G401 (cell line): ENCODE measurements at regions not wholly inside any gene's neighbourhood (a gene's known extent, or its start where the extent isn't known, plus 50 kb on each side); places are given as distances from the start of the nearest gene placed in this dataset.
"Not testable (repeated sequence)": the region's sequence is repeated elsewhere in the genome, so short reads cannot be mapped to it uniquely, and the experiment has no call there.

Source experiments
- DNase-seq: peaks from one replicate; pipeline ENCODE4 v3.0.0-alpha.2; 2015; ENCODE audit warnings: low spot score
- in situ Hi-C: cut with HindIII; loops from 2 replicates; pipeline ENCODE4 v1.10.0; 2016; ENCODE audit warnings: low sequenced_read_pairs, mixed read lengths

GRCh38 chr7:131019351-131019750, 285.3 kb upstream of the KLF14 start:
- in situ Hi-C loops = no loop called here
- DNase-seq = no peak

DNA sequence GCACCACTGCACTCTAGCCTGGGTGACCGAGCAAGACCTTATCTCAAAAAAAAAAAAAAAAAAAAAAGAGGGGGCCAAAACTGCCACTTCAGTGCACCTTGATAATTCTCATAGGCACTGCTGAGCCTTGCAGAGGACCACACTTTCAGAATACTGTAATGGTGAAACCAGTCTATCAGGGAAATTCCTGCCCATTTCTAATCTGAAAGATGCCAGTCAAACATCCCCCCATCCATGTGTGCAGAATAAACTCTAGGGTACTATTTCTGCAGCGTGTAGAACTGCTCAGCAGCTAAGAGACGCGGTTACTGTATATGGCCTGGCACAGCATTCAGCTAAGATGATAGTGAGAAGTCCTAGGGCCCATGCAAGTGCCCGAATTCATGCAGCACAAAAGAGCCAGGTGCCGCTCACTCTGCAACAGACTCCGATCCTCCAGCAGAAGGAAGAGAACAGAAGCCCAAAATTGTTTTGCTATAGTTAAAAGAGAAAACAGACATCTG, 286.8 kb upstream of the KLF14 start:
- DNase-seq = no peak
- in situ Hi-C loops = no loop called here

DNA sequence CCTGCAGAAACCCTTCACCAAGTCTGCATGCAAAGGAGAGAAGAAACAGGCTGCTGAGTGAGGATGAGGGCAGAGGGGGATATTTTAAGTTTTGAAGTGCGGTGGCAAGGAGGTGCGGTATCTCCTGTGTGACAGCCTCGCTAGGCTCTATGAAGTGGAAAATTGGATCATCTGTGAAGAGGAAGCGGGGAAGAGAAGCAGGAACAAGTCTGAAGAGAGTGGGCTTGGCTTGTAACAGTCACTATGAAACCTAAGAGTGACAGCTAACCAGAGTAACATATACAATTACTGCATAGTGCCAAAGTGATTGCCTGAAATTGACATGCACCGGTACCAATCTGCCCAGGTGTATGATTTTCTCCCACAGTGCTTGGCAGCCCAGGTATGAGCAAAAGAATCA, 287.5 kb upstream of the KLF14 start:
- in situ Hi-C loops = no loop called here
- DNase-seq = no peak

DNA sequence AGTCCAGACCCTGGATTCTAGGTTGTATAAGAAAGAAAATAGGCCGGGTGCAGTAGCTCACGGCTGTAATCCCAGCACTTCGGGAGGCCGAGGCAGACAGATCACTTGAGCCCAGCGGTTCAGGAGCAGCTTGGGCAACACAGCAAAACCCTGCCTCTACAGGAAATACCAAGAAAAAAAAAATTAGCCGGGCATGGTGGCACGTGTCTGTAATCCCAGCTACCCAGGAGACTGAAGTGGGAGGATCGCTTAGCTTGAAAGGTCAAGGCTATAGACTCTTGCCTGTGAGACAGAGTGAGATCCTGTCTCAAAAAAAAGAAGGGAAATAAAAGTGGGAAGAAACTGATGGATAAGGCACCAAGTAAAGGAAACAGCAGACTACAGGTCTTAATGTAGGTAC, 287.9 kb upstream of the KLF14 start:
- in situ Hi-C loops = no loop called here
- no peak for DNase-seq

DNA sequence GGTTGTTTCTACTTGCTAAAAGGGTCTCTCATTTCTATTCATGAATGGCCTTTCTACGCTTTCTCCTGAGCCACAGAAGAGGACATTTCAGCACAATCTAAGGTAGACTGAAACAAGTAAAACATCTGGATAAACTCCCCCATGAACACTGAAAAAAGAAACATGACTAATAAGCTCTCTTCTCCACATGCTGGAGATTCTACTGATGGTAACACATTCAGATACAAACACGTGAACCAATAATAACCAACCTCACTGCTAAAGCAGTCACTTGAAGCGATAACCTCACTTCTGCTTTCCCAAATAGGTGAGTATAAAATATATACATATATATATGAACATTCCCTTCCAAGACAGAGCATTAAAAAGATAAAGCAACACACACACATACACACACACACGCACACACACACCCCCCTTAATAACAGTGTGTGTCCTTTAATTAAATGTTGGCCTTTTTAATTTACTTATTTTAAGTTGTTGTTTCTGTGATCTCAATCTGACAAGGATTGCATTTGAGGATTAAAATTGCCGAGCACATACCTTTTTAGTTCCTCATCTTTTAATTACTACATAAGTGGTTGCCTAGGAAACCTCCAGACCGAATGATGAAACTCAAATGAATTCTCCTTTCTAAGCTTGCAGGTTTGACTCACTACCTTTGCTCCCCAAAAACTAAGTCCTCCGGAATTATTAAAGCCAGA, 292.4 kb upstream of the KLF14 start:
- DNase-seq = no peak
- in situ Hi-C loops = no loop called here

DNA sequence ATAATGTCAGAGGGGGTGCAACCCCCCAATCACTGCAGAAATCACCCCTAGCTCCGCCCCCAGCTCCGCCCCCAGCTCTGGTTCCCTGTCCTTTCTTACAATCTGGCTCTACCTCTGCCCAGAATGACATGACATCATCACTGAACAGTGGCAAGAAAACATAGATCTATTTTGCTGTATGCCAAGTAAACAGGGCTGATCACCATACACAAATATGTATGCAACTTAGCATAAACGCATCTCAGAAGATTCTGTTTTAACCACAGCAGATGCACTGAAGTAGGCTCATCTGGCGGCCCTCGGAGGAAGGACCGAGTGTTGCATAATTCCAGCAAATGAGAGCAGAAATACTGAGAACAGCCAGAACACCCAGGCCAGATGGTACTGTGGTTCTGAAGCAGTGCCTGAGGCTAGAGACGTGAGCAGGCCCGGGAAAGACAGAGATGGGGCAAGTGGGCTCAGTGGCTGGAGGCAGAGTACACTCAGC, 293.3 kb upstream of the KLF14 start:
- DNase-seq = peak; percentile 63
- in situ Hi-C loops = no loop called here

- in situ Hi-C loops = no loop called here
- DNase-seq = no peak
These were observed 294.3 kb upstream of the KLF14 start for GRCh38 chr7:131028295-131028694.

DNA sequence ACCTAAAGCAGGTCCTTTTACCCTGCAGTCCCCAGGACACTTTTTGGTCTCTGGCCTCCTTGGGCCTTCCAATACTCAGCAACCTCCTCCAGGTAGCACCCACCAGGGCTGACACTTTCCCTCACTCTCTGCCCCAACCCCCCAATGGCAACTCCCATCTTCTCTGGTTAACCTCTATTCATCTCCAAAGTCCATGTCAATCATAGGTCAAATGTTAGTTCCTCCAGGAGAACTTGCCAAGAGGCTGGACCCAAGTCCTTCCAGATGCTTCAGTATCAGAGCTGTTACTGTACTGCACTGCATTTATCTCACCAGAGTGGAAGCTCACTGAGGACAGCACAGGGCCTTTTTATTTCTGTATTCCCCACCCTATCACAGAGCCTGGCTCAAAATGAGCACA, 295.0 kb upstream of the KLF14 start:
- no peak for DNase-seq

GRCh38 chr7:131031099-131031868, 296.4 kb upstream of the MKLN1 start:
- DNase-seq = no peak
- in situ Hi-C loops = no loop called here

More for the DNA sequence above, 295.0 kb upstream of the KLF14 start:
- in situ Hi-C loops = no loop called here

DNA sequence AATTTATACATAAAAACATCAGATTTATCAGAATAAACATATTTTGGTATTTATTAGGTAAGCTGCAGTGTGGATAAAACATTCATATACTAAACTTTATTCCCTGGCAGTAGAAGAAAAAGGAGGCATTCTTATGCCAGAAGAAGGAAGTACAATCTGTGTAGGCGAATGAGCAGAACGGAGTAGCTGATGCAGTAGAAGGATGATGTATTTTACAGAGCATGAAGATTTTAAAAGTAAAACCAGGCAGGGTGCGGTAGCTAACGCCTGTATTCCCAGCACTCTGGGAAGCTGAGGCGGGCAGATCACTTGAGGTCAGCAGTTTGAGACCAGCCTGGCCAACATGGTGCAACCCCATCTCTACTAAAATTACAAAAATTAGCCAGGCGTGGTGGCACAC, 294.9 kb upstream of the MKLN1 start:
- in situ Hi-C loops = no loop called here
- DNase-seq = no peak

GRCh38 chr7:131034166-131034881, 293.4 kb upstream of the MKLN1 start:
- in situ Hi-C loops = no loop called here

DNA sequence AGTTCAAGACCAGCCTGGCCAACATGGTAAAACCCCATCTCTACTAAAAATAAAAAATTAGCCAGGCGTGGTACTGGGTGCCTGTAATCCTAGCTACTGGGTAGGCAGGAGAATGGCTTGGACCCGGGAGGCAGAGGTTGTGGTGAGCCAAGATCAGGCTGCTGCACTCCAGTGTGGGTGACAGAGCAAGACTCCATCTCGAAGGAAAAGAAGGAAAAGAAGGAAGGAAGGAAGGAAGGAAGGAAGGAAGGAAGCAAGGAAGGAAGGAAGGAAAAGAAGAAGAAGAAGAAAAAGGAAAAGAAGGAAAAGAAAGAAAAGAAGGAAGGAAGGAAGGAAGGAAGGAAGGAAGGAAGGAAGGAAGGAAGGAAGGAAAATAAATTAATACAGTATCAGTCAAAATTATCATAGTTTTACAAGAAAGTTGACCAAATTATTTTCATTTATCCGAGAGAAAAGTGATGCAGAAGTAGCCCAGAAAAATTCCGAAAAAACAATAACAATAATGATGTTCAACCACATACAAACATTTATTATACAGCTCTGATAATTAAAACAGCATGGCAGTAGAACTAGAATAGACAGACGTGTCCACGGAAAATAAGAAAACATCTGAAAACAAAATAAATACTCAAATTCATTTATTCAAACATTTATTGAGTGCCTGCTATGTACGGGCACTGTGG, 292.4 kb upstream of the MKLN1 start:
- DNase-seq = no peak
- in situ Hi-C loops = no loop called here

More at GRCh38 chr7:131034166-131034881, 293.4 kb upstream of the MKLN1 start:
- peak; percentile 84 for DNase-seq

DNA sequence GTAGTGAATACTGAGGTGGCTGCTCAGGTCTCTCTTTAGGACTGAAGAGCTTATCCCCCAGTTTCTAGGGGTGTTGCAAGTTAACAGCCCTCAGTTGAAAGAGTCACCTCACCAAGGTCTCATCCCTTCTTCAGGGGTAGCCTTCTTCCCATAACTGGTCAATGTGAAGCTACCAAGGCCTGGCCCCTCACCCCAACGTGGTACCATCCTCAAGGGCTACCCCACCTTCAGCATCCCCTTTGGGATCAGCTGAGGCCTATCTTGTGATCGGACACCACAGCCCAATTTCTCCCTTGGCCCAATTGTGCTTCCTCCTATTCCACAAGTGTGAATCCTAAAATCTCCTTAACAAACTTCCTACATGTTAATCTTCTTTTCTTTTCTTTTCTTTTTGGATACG, 289.5 kb upstream of the MKLN1 start:
- in situ Hi-C loops = no loop called here

DNA sequence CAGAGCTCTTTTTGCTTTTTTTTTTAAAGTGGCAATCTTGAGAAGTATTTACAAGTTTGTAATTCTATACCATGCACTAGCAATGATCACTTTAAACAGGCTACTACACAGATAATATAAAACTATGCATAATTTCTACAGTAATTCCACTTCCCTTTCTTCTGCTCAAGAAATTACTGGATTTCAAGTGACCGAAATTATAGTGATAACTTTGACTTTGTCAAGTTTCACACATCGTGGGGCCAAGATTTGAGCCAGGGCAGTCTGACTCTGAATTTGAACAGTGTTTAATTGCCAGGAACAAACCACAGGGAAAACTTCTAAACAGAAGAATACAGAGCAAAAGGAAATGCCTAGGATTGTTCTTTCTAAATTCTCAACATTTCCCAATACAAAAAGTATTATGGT, 288.3 kb upstream of the MKLN1 start:
- DNase-seq = no peak
- in situ Hi-C loops = no loop called here

More for the DNA sequence above, 289.5 kb upstream of the MKLN1 start:
- no peak for DNase-seq

DNA sequence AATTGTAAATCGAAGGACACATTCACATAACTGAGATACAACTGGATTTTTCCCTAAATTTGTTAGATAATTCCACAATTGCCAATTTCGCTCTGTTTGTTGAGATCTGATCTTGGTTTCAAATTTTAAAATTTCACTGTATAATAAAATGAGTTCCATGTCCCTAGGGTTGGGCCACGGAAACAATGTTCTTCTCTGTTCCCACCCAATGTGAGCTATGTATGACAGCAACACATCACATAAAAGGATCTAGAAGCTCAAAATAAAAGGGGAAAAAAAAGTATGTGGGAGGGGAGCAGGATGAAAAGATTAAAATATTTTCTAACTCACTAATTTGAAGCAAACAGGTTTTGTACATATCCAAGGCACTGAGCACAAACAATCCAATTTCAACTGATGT, 287.8 kb upstream of the MKLN1 start:
- in situ Hi-C loops = no loop called here
- no peak for DNase-seq

DNA sequence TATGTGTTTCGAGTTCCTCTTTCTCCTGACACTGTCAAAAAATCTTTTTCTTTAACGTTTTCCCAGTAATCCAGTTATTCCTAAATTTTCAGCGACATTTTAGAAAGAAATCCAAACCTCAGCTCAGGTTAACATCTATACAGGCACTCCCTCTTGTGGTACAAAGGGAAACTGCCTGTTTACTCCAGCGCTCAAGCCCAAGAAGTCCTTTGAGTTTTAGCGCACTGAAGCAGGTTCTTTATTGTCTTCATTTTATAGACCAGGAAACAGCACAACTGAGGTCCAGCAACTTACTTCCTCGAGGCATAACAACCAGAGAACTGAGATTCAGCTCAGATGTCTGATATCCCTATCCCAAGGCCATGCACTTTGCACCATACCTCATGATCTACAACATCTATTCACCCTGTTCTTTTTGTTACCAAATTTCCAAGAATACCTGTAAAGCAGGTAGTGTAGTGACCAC, 287.2 kb upstream of the MKLN1 start:
- in situ Hi-C loops = no loop called here
- DNase-seq = peak; percentile 82

- in situ Hi-C loops, DNase-seq: not testable (repeated sequence)
These were observed 286.5 kb upstream of the MKLN1 start for GRCh38 chr7:131041012-131041695.

GRCh38 chr7:131042269-131043160, 285.2 kb upstream of the MKLN1 start:
- in situ Hi-C loops = no loop called here
- peak; percentile 53 for DNase-seq
